ENCODE measurements at regions not wholly inside any gene's neighbourhood (a gene's known extent, or its start where the extent isn't known, plus 50 kb on each side); places are given as distances from the start of the nearest gene placed in this dataset.

- no peak for TF ChIP-seq CTCF (conservative IDR thresholded peaks at IDR 0.05; ENCODE audit: low read depth, low read length)
- H3K4me3 ChIP-seq (ENCODE audit: low read depth, low read length): no peak overlapping the region
- peak; percentile 24 for DNase-seq (ENCODE audit: low read depth)
These were observed 217.8 kb upstream of the NXPH2 start for GRCh38 chr2:138997856-138998517.

GRCh38 chr2:138997346-138997745 lies 217.2 kb upstream of the NXPH2 start:
- no peak overlapping the region for H3K4me3 ChIP-seq (ENCODE audit: low read depth, low read length)
- TF ChIP-seq CTCF (conservative IDR thresholded peaks at IDR 0.05; ENCODE audit: low read depth, low read length): no peak
- no peak for DNase-seq (ENCODE audit: low read depth)

- no peak for DNase-seq (ENCODE audit: low read depth)
- H3K4me3 ChIP-seq (ENCODE audit: low read depth, low read length): no peak overlapping the region
- no peak for TF ChIP-seq CTCF (conservative IDR thresholded peaks at IDR 0.05; ENCODE audit: low read depth, low read length)
These were observed 214.3 kb upstream of the NXPH2 start for GRCh38 chr2:138994502-138994901.

- H3K4me3 ChIP-seq (ENCODE audit: low read depth, low read length): no peak overlapping the region
- TF ChIP-seq CTCF (conservative IDR thresholded peaks at IDR 0.05; ENCODE audit: low read depth, low read length): no peak
- no peak for DNase-seq (ENCODE audit: low read depth)
These were observed 205.7 kb upstream of the NXPH2 start for GRCh38 chr2:138985881-138986280.

- no peak for DNase-seq (ENCODE audit: low read depth)
- no peak for TF ChIP-seq CTCF (conservative IDR thresholded peaks at IDR 0.05; ENCODE audit: low read depth, low read length)
- no peak overlapping the region for H3K4me3 ChIP-seq (ENCODE audit: low read depth, low read length)
These were observed 199.1 kb upstream of the NXPH2 start for GRCh38 chr2:138979131-138979785.

GRCh38 chr2:138974651-138975050 lies 194.5 kb upstream of the NXPH2 start:
- no peak overlapping the region for H3K4me3 ChIP-seq (ENCODE audit: low read depth, low read length)
- peak; percentile 81 for DNase-seq (ENCODE audit: low read depth)
- TF ChIP-seq CTCF (conservative IDR thresholded peaks at IDR 0.05; ENCODE audit: low read depth, low read length): no peak

- no peak overlapping the region for H3K4me3 ChIP-seq (ENCODE audit: low read depth, low read length)
- TF ChIP-seq CTCF (conservative IDR thresholded peaks at IDR 0.05; ENCODE audit: low read depth, low read length): no peak
- DNase-seq (ENCODE audit: low read depth): no peak
These were observed 184.2 kb upstream of the NXPH2 start for GRCh38 chr2:138964418-138964817.

All from choroid plexus epithelial cell (primary cell).